ENCODE measurements at regions not wholly inside any gene's neighbourhood (a gene's known extent, or its start where the extent isn't known, plus 50 kb on each side); places are given as distances from the start of the nearest gene placed in this dataset.
A peak's percentile ranks its signal among the peaks of the same experiment; 100 is the strongest.

GRCh38 chr13:91146601-91147000 is 200.9 kb upstream of the MIR17HG start:
- no peaks in the 10 kb centered on the region for H3K36me3 Mint-ChIP-seq (ENCODE audit: unreplicated experiment)
- no peak overlapping the region for H3K4me3 Mint-ChIP-seq (ENCODE audit: unreplicated experiment)
- peaks cover 28% of the 10 kb centered on the region for H3K4me1 Mint-ChIP-seq (ENCODE audit: low read depth, unreplicated experiment)
- H3K27ac Mint-ChIP-seq (ENCODE audit: unreplicated experiment), result no peak overlapping the region
- peaks cover 1% of the 10 kb centered on the region for H3K9me3 Mint-ChIP-seq (ENCODE audit: unreplicated experiment)
- peaks cover 2% of the 10 kb centered on the region for H3K27me3 Mint-ChIP-seq (ENCODE audit: unreplicated experiment)
- DNase-seq, result no peak
- TF ChIP-seq CTCF (IDR thresholded peaks at IDR 0.05; ENCODE audit: partially characterized antibody, unreplicated experiment), result no peak

GRCh38 chr13:91148098-91148497 is 199.4 kb upstream of the MIR17HG start:
- peaks cover 1% of the 10 kb centered on the region for H3K9me3 Mint-ChIP-seq (ENCODE audit: unreplicated experiment)
- H3K4me1 Mint-ChIP-seq (ENCODE audit: low read depth, unreplicated experiment), result peaks cover 24% of the 10 kb centered on the region
- H3K4me3 Mint-ChIP-seq (ENCODE audit: unreplicated experiment), result no peak overlapping the region
- no peak for DNase-seq
- peaks cover 2% of the 10 kb centered on the region for H3K27me3 Mint-ChIP-seq (ENCODE audit: unreplicated experiment)
- no peak for TF ChIP-seq CTCF (IDR thresholded peaks at IDR 0.05; ENCODE audit: partially characterized antibody, unreplicated experiment)
- H3K27ac Mint-ChIP-seq (ENCODE audit: unreplicated experiment), result no peak overlapping the region
- H3K36me3 Mint-ChIP-seq (ENCODE audit: unreplicated experiment), result no peaks in the 10 kb centered on the region

GRCh38 chr13:91151921-91152320 is 195.6 kb upstream of the MIR17HG start:
- H3K4me1 Mint-ChIP-seq (ENCODE audit: low read depth, unreplicated experiment), result peaks cover 24% of the 10 kb centered on the region
- DNase-seq, result no peak
- no peak for TF ChIP-seq CTCF (IDR thresholded peaks at IDR 0.05; ENCODE audit: partially characterized antibody, unreplicated experiment)
- H3K9me3 Mint-ChIP-seq (ENCODE audit: unreplicated experiment), result peaks cover 1% of the 10 kb centered on the region
- H3K27me3 Mint-ChIP-seq (ENCODE audit: unreplicated experiment), result peaks cover 2% of the 10 kb centered on the region
- no peak overlapping the region for H3K27ac Mint-ChIP-seq (ENCODE audit: unreplicated experiment)
- no peak overlapping the region for H3K4me3 Mint-ChIP-seq (ENCODE audit: unreplicated experiment)
- no peaks in the 10 kb centered on the region for H3K36me3 Mint-ChIP-seq (ENCODE audit: unreplicated experiment)

GRCh38 chr13:91153372-91153771 is 194.1 kb upstream of the MIR17HG start:
- H3K36me3 Mint-ChIP-seq (ENCODE audit: unreplicated experiment), result no peaks in the 10 kb centered on the region
- peaks cover 2% of the 10 kb centered on the region for H3K27me3 Mint-ChIP-seq (ENCODE audit: unreplicated experiment)
- peaks cover 31% of the 10 kb centered on the region for H3K4me1 Mint-ChIP-seq (ENCODE audit: low read depth, unreplicated experiment)
- peaks cover 1% of the 10 kb centered on the region for H3K9me3 Mint-ChIP-seq (ENCODE audit: unreplicated experiment)
- no peak overlapping the region for H3K4me3 Mint-ChIP-seq (ENCODE audit: unreplicated experiment)
- TF ChIP-seq CTCF (IDR thresholded peaks at IDR 0.05; ENCODE audit: partially characterized antibody, unreplicated experiment), result no peak
- H3K27ac Mint-ChIP-seq (ENCODE audit: unreplicated experiment), result peak overlapping the region; percentile 23
- no peak for DNase-seq

- Mint-ChIP-seq H3K27me3 (ENCODE audit: unreplicated experiment) (no peaks in the 10 kb centered on the region), H3K9me3 (ENCODE audit: unreplicated experiment) (peaks cover 1% of the 10 kb centered on the region), H3K4me3 (ENCODE audit: unreplicated experiment) (no peak overlapping the region), H3K4me1 (ENCODE audit: low read depth, unreplicated experiment) (peaks cover 31% of the 10 kb centered on the region), H3K27ac (ENCODE audit: unreplicated experiment) (peak overlapping the region; percentile 69), H3K36me3 (ENCODE audit: unreplicated experiment) (no peaks in the 10 kb centered on the region)
- no peak for TF ChIP-seq CTCF (IDR thresholded peaks at IDR 0.05; ENCODE audit: partially characterized antibody, unreplicated experiment)
- DNase-seq, result no peak
Observed at GRCh38 chr13:91154558-91155353, 192.7 kb upstream of the MIR17HG start.
